ENCODE measurements at regions not wholly inside any gene's neighbourhood (a gene's known extent, or its start where the extent isn't known, plus 50 kb on each side); places are given as distances from the start of the nearest gene placed in this dataset.
"Not testable (repeated sequence)": the region's sequence is repeated elsewhere in the genome, so short reads cannot be mapped to it uniquely, and the experiment has no call there.

GRCh38 chr2:209146682-209147320, 277.0 kb upstream of the MAP2 start:
- H3K4me1 Mint-ChIP-seq, result peaks cover 0 to 2% (median 0%) of the 10 kb centered on the region in 7 donors
- ATAC-seq, result no peak
- H3K27me3 Mint-ChIP-seq, result peaks cover 0 to 3% (median 0%) of the 10 kb centered on the region in 5 donors
- peaks cover 0 to 11% (median 0%) of the 10 kb centered on the region in 11 donors for H3K9me3 Mint-ChIP-seq
- Histone ChIP-seq H3K4me3 (ENCODE audit: low read length) (no peak overlapping the region), H3K9me3 (ENCODE audit: control insufficient read depth in 2 of 3, low read length in 3 of 3) (no peaks in the 10 kb centered on the region), H3K36me3 (ENCODE audit: control insufficient read depth in 2 of 3, insufficient read depth in 3 of 3, low read length in 3 of 3) (no peaks in the 10 kb centered on the region), H3K4me1 (ENCODE audit: control insufficient read depth in 2 of 2, insufficient read depth in 2 of 2, low read length in 2 of 2) (no peaks in the 10 kb centered on the region), H3K27me3 (ENCODE audit: control insufficient read depth in 2 of 2, insufficient read depth in 2 of 2, low read length in 2 of 2) (no peaks in the 10 kb centered on the region), H3K27ac (ENCODE audit: low read depth, low read length) (no peak overlapping the region)
- intact Hi-C loops (cut with micrococcal nuclease), result no loop called here
- DNase-seq, result no peak
- H3K27ac Mint-ChIP-seq, result no peak overlapping the region
- POLR2A ChIA-PET, result no interaction called here
- no peaks in the 10 kb centered on the region for H3K36me3 Mint-ChIP-seq
- CTCF ChIA-PET, result no interaction called here
- no peak overlapping the region for H3K4me3 Mint-ChIP-seq

GRCh38 chr2:209147981-209148380, 275.9 kb upstream of the MAP2 start:
- H3K4me3 ChIP-seq (ENCODE audit: low read length), result no peak overlapping the region
- H3K4me1 ChIP-seq (ENCODE audit: control insufficient read depth in 2 of 2, insufficient read depth in 2 of 2, low read length in 2 of 2), result no peaks in the 10 kb centered on the region
- Mint-ChIP-seq H3K4me1 (peaks cover 0 to 2% (median 0%) of the 10 kb centered on the region in 7 donors), H3K27ac (no peak overlapping the region), H3K9me3 (peaks cover 0 to 11% (median 0%) of the 10 kb centered on the region in 11 donors), H3K27me3 (no peaks in the 10 kb centered on the region), H3K36me3 (no peaks in the 10 kb centered on the region), H3K4me3 (no peak overlapping the region)
- CTCF ChIA-PET, result no interaction called here
- H3K36me3 ChIP-seq (ENCODE audit: control insufficient read depth in 2 of 3, insufficient read depth in 3 of 3, low read length in 3 of 3), result no peaks in the 10 kb centered on the region
- POLR2A ChIA-PET, result no interaction called here
- intact Hi-C loops (cut with micrococcal nuclease), result no loop called here
- H3K27me3 ChIP-seq (ENCODE audit: control insufficient read depth in 2 of 2, insufficient read depth in 2 of 2, low read length in 2 of 2), result no peaks in the 10 kb centered on the region
- H3K9me3 ChIP-seq (ENCODE audit: control insufficient read depth in 2 of 3, low read length in 3 of 3), result no peaks in the 10 kb centered on the region
- ATAC-seq, result no peak
- no peak for DNase-seq
- no peak overlapping the region for H3K27ac ChIP-seq (ENCODE audit: low read depth, low read length)

- no peak overlapping the region for H3K4me3 ChIP-seq (ENCODE audit: low read length)
- CTCF ChIA-PET, result no interaction called here
- intact Hi-C loops (cut with micrococcal nuclease), result no loop called here
- no peak overlapping the region for H3K4me3 Mint-ChIP-seq
- no peaks in the 10 kb centered on the region for H3K27me3 Mint-ChIP-seq
- H3K9me3 Mint-ChIP-seq, result peaks cover 0 to 5% (median 0%) of the 10 kb centered on the region in 11 donors
- POLR2A ChIA-PET, result no interaction called here
- DNase-seq (no peak), ATAC-seq (no peak)
- H3K27me3 ChIP-seq (ENCODE audit: control insufficient read depth in 2 of 2, insufficient read depth in 2 of 2, low read length in 2 of 2), result no peaks in the 10 kb centered on the region
- no peaks in the 10 kb centered on the region for H3K36me3 Mint-ChIP-seq
- no peaks in the 10 kb centered on the region for H3K4me1 ChIP-seq (ENCODE audit: control insufficient read depth in 2 of 2, insufficient read depth in 2 of 2, low read length in 2 of 2)
- H3K27ac Mint-ChIP-seq, result no peak overlapping the region
- no peaks in the 10 kb centered on the region for H3K9me3 ChIP-seq (ENCODE audit: control insufficient read depth in 2 of 3, low read length in 3 of 3)
- no peaks in the 10 kb centered on the region for H3K36me3 ChIP-seq (ENCODE audit: control insufficient read depth in 2 of 3, insufficient read depth in 3 of 3, low read length in 3 of 3)
- H3K27ac ChIP-seq (ENCODE audit: low read depth, low read length), result no peak overlapping the region
- H3K4me1 Mint-ChIP-seq, result no peaks in the 10 kb centered on the region
Measured at GRCh38 chr2:209160800-209161588, 262.9 kb upstream of the MAP2 start.

- no peaks in the 10 kb centered on the region for H3K4me1 Mint-ChIP-seq
- H3K4me3 ChIP-seq (ENCODE audit: low read length), result no peak overlapping the region
- no peak overlapping the region for H3K27ac Mint-ChIP-seq
- no peaks in the 10 kb centered on the region for H3K27me3 ChIP-seq (ENCODE audit: control insufficient read depth in 2 of 2, insufficient read depth in 2 of 2, low read length in 2 of 2)
- intact Hi-C loops (cut with micrococcal nuclease), result no loop called here
- POLR2A ChIA-PET, result no interaction called here
- ATAC-seq (no peak), DNase-seq (no peak)
- no peaks in the 10 kb centered on the region for H3K9me3 ChIP-seq (ENCODE audit: control insufficient read depth in 2 of 3, low read length in 3 of 3)
- H3K9me3 Mint-ChIP-seq, result peaks cover 0 to 5% (median 0%) of the 10 kb centered on the region in 11 donors
- no peaks in the 10 kb centered on the region for H3K27me3 Mint-ChIP-seq
- H3K4me1 ChIP-seq (ENCODE audit: control insufficient read depth in 2 of 2, insufficient read depth in 2 of 2, low read length in 2 of 2), result no peaks in the 10 kb centered on the region
- no peak overlapping the region for H3K4me3 Mint-ChIP-seq
- H3K36me3 ChIP-seq (ENCODE audit: control insufficient read depth in 2 of 3, insufficient read depth in 3 of 3, low read length in 3 of 3), result no peaks in the 10 kb centered on the region
- no peaks in the 10 kb centered on the region for H3K36me3 Mint-ChIP-seq
- CTCF ChIA-PET, result no interaction called here
- H3K27ac ChIP-seq (ENCODE audit: low read depth, low read length), result no peak overlapping the region
Measured at GRCh38 chr2:209162129-209162528, 261.7 kb upstream of the MAP2 start.

GRCh38 chr2:209181984-209182383, 241.9 kb upstream of the MAP2 start:
- Mint-ChIP-seq H3K27ac (no peak overlapping the region), H3K4me3 (no peak overlapping the region), H3K27me3 (no peaks in the 10 kb centered on the region), H3K4me1 (no peaks in the 10 kb centered on the region), H3K9me3 (peaks cover 0 to 17% (median 8%) of the 10 kb centered on the region in 11 donors), H3K36me3 (no peaks in the 10 kb centered on the region)
- intact Hi-C loops (cut with micrococcal nuclease), result no loop called here
- ATAC-seq, result no peak
- no peak for DNase-seq
- Histone ChIP-seq H3K36me3 (ENCODE audit: control insufficient read depth in 2 of 3, insufficient read depth in 3 of 3, low read length in 3 of 3) (no peaks in the 10 kb centered on the region), H3K27me3 (ENCODE audit: control insufficient read depth in 2 of 2, insufficient read depth in 2 of 2, low read length in 2 of 2) (no peaks in the 10 kb centered on the region), H3K4me3 (ENCODE audit: low read length) (no peak overlapping the region), H3K27ac (ENCODE audit: low read depth, low read length) (no peak overlapping the region), H3K9me3 (ENCODE audit: control insufficient read depth in 2 of 3, low read length in 3 of 3) (no peaks in the 10 kb centered on the region), H3K4me1 (ENCODE audit: control insufficient read depth in 2 of 2, insufficient read depth in 2 of 2, low read length in 2 of 2) (no peaks in the 10 kb centered on the region)
- ChIA-PET POLR2A (no interaction called here), CTCF (no interaction called here)

- H3K27ac Mint-ChIP-seq; H3K27me3 ChIP-seq (ENCODE audit: control insufficient read depth in 2 of 2, insufficient read depth in 2 of 2, low read length in 2 of 2); H3K27ac ChIP-seq (ENCODE audit: low read depth, low read length); H3K36me3 ChIP-seq (ENCODE audit: control insufficient read depth in 2 of 3, insufficient read depth in 3 of 3, low read length in 3 of 3); H3K4me3 ChIP-seq (ENCODE audit: low read length); H3K4me1 Mint-ChIP-seq; DNase-seq; H3K27me3 Mint-ChIP-seq; ATAC-seq; CTCF ChIA-PET; H3K4me1 ChIP-seq (ENCODE audit: control insufficient read depth in 2 of 2, insufficient read depth in 2 of 2, low read length in 2 of 2); H3K9me3 ChIP-seq (ENCODE audit: control insufficient read depth in 2 of 3, low read length in 3 of 3); POLR2A ChIA-PET; H3K36me3 Mint-ChIP-seq; H3K4me3 Mint-ChIP-seq; intact Hi-C loops (cut with micrococcal nuclease): not testable (repeated sequence)
- H3K9me3 Mint-ChIP-seq, result peaks cover 0 to 11% (median 0%) of the 10 kb centered on the region in 11 donors
Measured at GRCh38 chr2:209186886-209187285, 237.0 kb upstream of the MAP2 start.

- no peak for DNase-seq
- H3K9me3 ChIP-seq (ENCODE audit: control insufficient read depth in 2 of 3, low read length in 3 of 3), result no peaks in the 10 kb centered on the region
- intact Hi-C loops (cut with micrococcal nuclease), result no loop called here
- H3K27me3 ChIP-seq (ENCODE audit: control insufficient read depth in 2 of 2, insufficient read depth in 2 of 2, low read length in 2 of 2), result no peaks in the 10 kb centered on the region
- Mint-ChIP-seq H3K36me3 (no peaks in the 10 kb centered on the region), H3K9me3 (peaks cover 0 to 4% (median 0%) of the 10 kb centered on the region in 11 donors), H3K27me3 (no peaks in the 10 kb centered on the region), H3K27ac (no peak overlapping the region), H3K4me1 (no peaks in the 10 kb centered on the region), H3K4me3 (no peak overlapping the region)
- POLR2A ChIA-PET, result no interaction called here
- ATAC-seq, result no peak
- CTCF ChIA-PET, result no interaction called here
- H3K27ac ChIP-seq (ENCODE audit: low read depth, low read length), result no peak overlapping the region
- H3K4me3 ChIP-seq (ENCODE audit: low read length), result no peak overlapping the region
- no peaks in the 10 kb centered on the region for H3K4me1 ChIP-seq (ENCODE audit: control insufficient read depth in 2 of 2, insufficient read depth in 2 of 2, low read length in 2 of 2)
- H3K36me3 ChIP-seq (ENCODE audit: control insufficient read depth in 2 of 3, insufficient read depth in 3 of 3, low read length in 3 of 3), result no peaks in the 10 kb centered on the region
Measured at GRCh38 chr2:209189893-209190292, 234.0 kb upstream of the MAP2 start.

All from naive thymus-derived CD4-positive, alpha-beta T cell (primary cell).